H9 (cell line): ENCODE measurements at regions not wholly inside any gene's neighbourhood (a gene's known extent, or its start where the extent isn't known, plus 50 kb on each side); places are given as distances from the start of the nearest gene placed in this dataset.

Experiments
- DNase-seq: peaks from one replicate; pipeline ENCODE4 v3.0.0-alpha.2; 2017
- H2AFZ ChIP-seq: one replicate; pipeline ENCODE4 v1.6.1; 2013; ENCODE audit warnings: mild to moderate bottlenecking, low read length, control low read depth, moderate library complexity
- H2AK5ac ChIP-seq: 2 replicates; pipeline ENCODE4 v1.6.1; 2013; ENCODE audit warnings: low read length, control low read depth, mixed read lengths; ENCODE audit not compliant: insufficient read length
- H2BK120ac ChIP-seq: one replicate; pipeline ENCODE4 v1.6.1; 2013; ENCODE audit warnings: low read depth, mild to moderate bottlenecking, low read length, control low read depth, inconsistent platforms; ENCODE audit not compliant: poor library complexity, severe bottlenecking
- H2BK12ac ChIP-seq: 2 replicates; pipeline ENCODE4 v1.6.1; 2013; ENCODE audit warnings: low read length, control low read depth, mixed read lengths, low read depth; ENCODE audit not compliant: insufficient read length
- H2BK15ac ChIP-seq: 2 replicates; pipeline ENCODE4 v1.6.1; 2013; ENCODE audit warnings: low read depth, low read length, control low read depth
- H2BK20ac ChIP-seq: one replicate; pipeline ENCODE4 v1.6.1; 2013; ENCODE audit warnings: low read depth, mild to moderate bottlenecking, low read length, control low read depth, inconsistent platforms; ENCODE audit not compliant: poor library complexity, severe bottlenecking
- H2BK5ac ChIP-seq: 2 replicates; pipeline ENCODE4 v1.6.1; 2013; ENCODE audit warnings: low read length, control low read depth, mixed read lengths; ENCODE audit not compliant: insufficient read length
- H3K14ac ChIP-seq: 2 replicates; pipeline ENCODE4 v1.6.1; 2013; ENCODE audit warnings: low read length, control low read depth; ENCODE audit not compliant: insufficient read depth
- H3K18ac ChIP-seq: 2 replicates; pipeline ENCODE4 v1.6.1; 2013; ENCODE audit warnings: low read depth, mild to moderate bottlenecking, mixed read lengths, low read length, control low read depth; ENCODE audit not compliant: insufficient read length
- H3K23ac ChIP-seq: 2 replicates; pipeline ENCODE4 v1.6.1; 2013; ENCODE audit warnings: low read length, control low read depth, mixed read lengths, low read depth; ENCODE audit not compliant: insufficient read length
- H3K23me2 ChIP-seq: 2 replicates; pipeline ENCODE4 v1.6.1; 2013; ENCODE audit warnings: low read depth, mild to moderate bottlenecking, mixed read lengths, low read length, control low read depth; ENCODE audit not compliant: insufficient read length, poor library complexity, severe bottlenecking
- H3K27ac ChIP-seq: 2 replicates; pipeline ENCODE4 v1.5.1; 2013; ENCODE audit warnings: low read length, control low read depth, mixed read lengths, low read depth; ENCODE audit not compliant: insufficient read length
- H3K27me3 ChIP-seq: 2 replicates; pipeline ENCODE4 v1.6.1; 2013; ENCODE audit warnings: low read length, control low read depth, inconsistent platforms; ENCODE audit not compliant: insufficient read depth
- H3K4ac ChIP-seq: 2 replicates; pipeline ENCODE4 v1.6.1; 2013; ENCODE audit warnings: low read depth, mild to moderate bottlenecking, control low read depth, inconsistent platforms, low read length, moderate library complexity
- H3K4me1 ChIP-seq: 2 replicates; pipeline ENCODE4 v1.6.1; 2013; ENCODE audit warnings: low read length, control low read depth, inconsistent platforms; ENCODE audit not compliant: insufficient read depth
- H3K4me2 ChIP-seq: 2 replicates; pipeline ENCODE4 v1.6.1; 2013; ENCODE audit warnings: low read length, control low read depth, mixed read lengths; ENCODE audit not compliant: insufficient read length, insufficient read depth
- H3K56ac ChIP-seq: 2 replicates; pipeline ENCODE4 v1.6.1; 2013; ENCODE audit warnings: low read depth, mild to moderate bottlenecking, mixed read lengths, low read length, control low read depth; ENCODE audit not compliant: insufficient read length
- H3K79me1 ChIP-seq: 2 replicates; pipeline ENCODE4 v1.6.1; 2013; ENCODE audit warnings: low read depth, mild to moderate bottlenecking, moderate library complexity, low read length, control low read depth, inconsistent platforms; ENCODE audit not compliant: insufficient read depth, poor library complexity, severe bottlenecking
- H3K79me2 ChIP-seq: 2 replicates; pipeline ENCODE4 v1.6.1; 2013; ENCODE audit warnings: low read length, control low read depth, inconsistent platforms; ENCODE audit not compliant: insufficient read depth
- H3K9ac ChIP-seq: 2 replicates; pipeline ENCODE4 v1.6.1; 2013; ENCODE audit warnings: low read length, control low read depth, mixed read lengths; ENCODE audit not compliant: insufficient read length; ENCODE audit errors: extremely low read depth
- H3K9me3 ChIP-seq: one replicate; pipeline ENCODE4 v1.6.1; 2013; ENCODE audit warnings: low read depth, low read length, inconsistent platforms; ENCODE audit not compliant: control insufficient read depth
- H3T11ph ChIP-seq: one replicate; pipeline ENCODE4 v1.6.1; 2013; ENCODE audit warnings: mild to moderate bottlenecking, low read length, control low read depth, inconsistent platforms
- H4K20me1 ChIP-seq: one replicate; pipeline ENCODE4 v1.6.1; 2013; ENCODE audit not compliant: control insufficient read depth, insufficient read length, insufficient read depth
- H4K5ac ChIP-seq: 2 replicates; pipeline ENCODE4 v1.6.1; 2013; ENCODE audit warnings: low read depth, mild to moderate bottlenecking, mixed read lengths, low read length, control low read depth; ENCODE audit not compliant: insufficient read length
- H4K8ac ChIP-seq: replicated peaks from 2 replicates; pipeline ENCODE4 v1.6.1; 2013; ENCODE audit warnings: low read length, control low read depth, mixed read lengths, low read depth; ENCODE audit not compliant: insufficient read length
- H4K91ac ChIP-seq: 2 replicates; pipeline ENCODE4 v1.6.1; 2013; ENCODE audit warnings: low read depth, mild to moderate bottlenecking, moderate library complexity, mixed read lengths, low read length, control low read depth; ENCODE audit not compliant: insufficient read length
- H3K27ac Mint-ChIP-seq, 3 experiments: 2 replicates in 2 of 3; 3 replicates in 1 of 3; pipeline ENCODE4 v1.8.0; 2020 to 2021; ENCODE audit warnings: mixed read lengths in 3 of 3, mild to moderate bottlenecking in 1 of 3, moderate library complexity in 1 of 3
- H3K27me3 Mint-ChIP-seq: 2 replicates; pipeline ENCODE4 v1.8.0; 2021; ENCODE audit warnings: low read depth, mild to moderate bottlenecking, moderate library complexity, mixed read lengths
- H3K36me3 Mint-ChIP-seq, 3 experiments: 2 replicates in 2 of 3; 3 replicates in 1 of 3; pipeline ENCODE4 v1.8.0; 2020 to 2021; ENCODE audit warnings: low read depth in 3 of 3, mixed read lengths in 3 of 3; ENCODE audit not compliant: insufficient read depth in 1 of 3
- H3K4me1 Mint-ChIP-seq, 2 experiments: 2 replicates each; pipeline ENCODE4 v1.8.0; 2020; ENCODE audit warnings: mixed read lengths in 2 of 2
- H3K4me3 Mint-ChIP-seq, 2 experiments: 2 replicates in 1 of 2; 3 replicates in 1 of 2; pipeline ENCODE4 v1.8.0; 2020 to 2021; ENCODE audit warnings: mild to moderate bottlenecking in 2 of 2, mixed read lengths in 2 of 2, moderate library complexity in 1 of 2
- H3K9me3 Mint-ChIP-seq, 2 experiments: 2 replicates in 1 of 2; 3 replicates in 1 of 2; pipeline ENCODE4 v1.8.0; 2020; ENCODE audit warnings: mild to moderate bottlenecking in 2 of 2, mixed read lengths in 2 of 2, moderate library complexity in 1 of 2
- WGBS: extraction: QIAGEN DNeasy Blood & Tissue Kit; methylation state at CpG from one replicate; pipeline ENCODE4 v1.1.7; 2013; ENCODE audit warnings: missing lambda C conversion rate, low lambda C conversion rate, mixed read lengths; ENCODE audit not compliant: insufficient read length; ENCODE audit errors: extremely low coverage; 5-methylcytosine and 5-hydroxymethylcytosine counted together
- TF ChIP-seq, protein P1 (sequence below): fragments of 200-600 bp; sonication (generic); conservative IDR thresholded peaks from 3 replicates; pipeline ENCODE4 v1.8.0; 2021; ENCODE audit warnings: antibody characterized with exemption, mild to moderate bottlenecking

DNA sequence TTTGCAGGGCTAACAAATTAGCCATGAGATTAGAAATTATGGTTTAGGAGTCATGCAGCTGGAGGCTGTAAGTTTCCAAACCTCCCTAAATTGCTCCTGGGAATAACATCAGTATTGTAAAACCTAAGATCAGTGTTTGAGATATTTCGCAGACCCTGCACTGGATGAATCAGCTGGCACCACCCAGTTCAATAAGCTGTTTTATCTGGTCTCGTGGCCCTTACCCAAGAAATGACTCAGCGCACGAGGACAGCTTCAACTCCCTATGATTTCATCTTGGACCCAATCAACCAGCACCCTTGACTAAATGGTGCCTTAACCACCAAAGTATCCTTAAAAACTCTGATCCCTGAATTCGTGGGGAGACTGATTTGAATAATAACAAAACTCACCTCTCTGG, 482.0 kb upstream of the PCDH15 start:
- H2BK20ac ChIP-seq: no peak overlapping the region
- H2BK5ac ChIP-seq: no peak overlapping the region
- H3K79me1 ChIP-seq: no peaks in the 10 kb centered on the region
- no peaks in the 10 kb centered on the region for H3K27me3 ChIP-seq
- H3K4me2 ChIP-seq: no peak overlapping the region
- no peak overlapping the region for H3K27ac ChIP-seq
- no peak overlapping the region for H3K4ac ChIP-seq
- H3K27ac Mint-ChIP-seq: no peak overlapping the region
- no CpG with 5 or more reads among the region's 5 CpGs for WGBS
- DNase-seq: no peak
- H3K9me3 ChIP-seq: no peaks in the 10 kb centered on the region
- no peak overlapping the region for H2AFZ ChIP-seq
- H3T11ph ChIP-seq: no peak overlapping the region
- H3K27me3 Mint-ChIP-seq: no peaks in the 10 kb centered on the region
- H4K5ac ChIP-seq: no peak overlapping the region
- no peaks in the 10 kb centered on the region for H3K4me1 Mint-ChIP-seq
- TF ChIP-seq, protein P1, sequence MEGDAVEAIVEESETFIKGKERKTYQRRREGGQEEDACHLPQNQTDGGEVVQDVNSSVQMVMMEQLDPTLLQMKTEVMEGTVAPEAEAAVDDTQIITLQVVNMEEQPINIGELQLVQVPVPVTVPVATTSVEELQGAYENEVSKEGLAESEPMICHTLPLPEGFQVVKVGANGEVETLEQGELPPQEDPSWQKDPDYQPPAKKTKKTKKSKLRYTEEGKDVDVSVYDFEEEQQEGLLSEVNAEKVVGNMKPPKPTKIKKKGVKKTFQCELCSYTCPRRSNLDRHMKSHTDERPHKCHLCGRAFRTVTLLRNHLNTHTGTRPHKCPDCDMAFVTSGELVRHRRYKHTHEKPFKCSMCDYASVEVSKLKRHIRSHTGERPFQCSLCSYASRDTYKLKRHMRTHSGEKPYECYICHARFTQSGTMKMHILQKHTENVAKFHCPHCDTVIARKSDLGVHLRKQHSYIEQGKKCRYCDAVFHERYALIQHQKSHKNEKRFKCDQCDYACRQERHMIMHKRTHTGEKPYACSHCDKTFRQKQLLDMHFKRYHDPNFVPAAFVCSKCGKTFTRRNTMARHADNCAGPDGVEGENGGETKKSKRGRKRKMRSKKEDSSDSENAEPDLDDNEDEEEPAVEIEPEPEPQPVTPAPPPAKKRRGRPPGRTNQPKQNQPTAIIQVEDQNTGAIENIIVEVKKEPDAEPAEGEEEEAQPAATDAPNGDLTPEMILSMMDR: no peak
- H2AK5ac ChIP-seq: no peak overlapping the region
- no peak overlapping the region for H4K8ac ChIP-seq
- no peaks in the 10 kb centered on the region for H3K4me1 ChIP-seq
- peaks cover 0 to 7% of the 10 kb centered on the region in 2 experiments; a peak in 2 of 5 replicates for H3K9me3 Mint-ChIP-seq
- no peak overlapping the region for H3K23ac ChIP-seq
- H3K14ac ChIP-seq: no peak overlapping the region
- no peaks in the 10 kb centered on the region for H3K23me2 ChIP-seq
- H3K56ac ChIP-seq: no peak overlapping the region
- H4K91ac ChIP-seq: no peak overlapping the region
- no peaks in the 10 kb centered on the region; a peak in 1 of 7 replicates for H3K36me3 Mint-ChIP-seq
- H2BK15ac ChIP-seq: no peak overlapping the region
- H3K79me2 ChIP-seq: no peaks in the 10 kb centered on the region
- no peak overlapping the region for H3K9ac ChIP-seq
- no peak overlapping the region for H3K4me3 Mint-ChIP-seq
- H2BK12ac ChIP-seq: no peak overlapping the region
- H3K18ac ChIP-seq: no peak overlapping the region
- H4K20me1 ChIP-seq: no peaks in the 10 kb centered on the region
- H2BK120ac ChIP-seq: no peak overlapping the region
